HK-2 (cell line): ENCODE measurements at regions not wholly inside any gene's neighbourhood (a gene's known extent, or its start where the extent isn't known, plus 50 kb on each side); places are given as distances from the start of the nearest gene placed in this dataset.

Experiments
- DNase-seq: peaks from one replicate; pipeline ENCODE4 v3.0.0-alpha.2; 2018; ENCODE audit not compliant: unreplicated experiment

DNA sequence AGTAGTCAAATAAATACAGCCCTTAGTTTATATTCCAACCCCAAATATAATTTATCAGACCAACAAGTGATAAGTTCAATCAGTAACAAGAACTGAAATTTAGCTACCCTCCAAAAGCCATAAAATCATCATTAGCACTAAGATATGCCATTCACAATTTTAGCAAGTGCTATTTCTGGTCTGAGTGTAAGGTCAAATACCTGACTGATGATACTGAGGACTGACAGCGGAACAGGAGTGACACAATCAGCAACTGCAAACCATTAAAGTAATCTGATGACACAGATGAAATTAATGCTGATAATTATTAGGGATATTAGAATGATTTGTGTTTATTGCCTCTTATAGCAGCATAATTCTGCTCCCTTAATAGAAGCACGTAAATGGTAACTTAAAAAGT, 152.7 kb upstream of the SPHKAP start:
- DNase-seq: no peak

DNA sequence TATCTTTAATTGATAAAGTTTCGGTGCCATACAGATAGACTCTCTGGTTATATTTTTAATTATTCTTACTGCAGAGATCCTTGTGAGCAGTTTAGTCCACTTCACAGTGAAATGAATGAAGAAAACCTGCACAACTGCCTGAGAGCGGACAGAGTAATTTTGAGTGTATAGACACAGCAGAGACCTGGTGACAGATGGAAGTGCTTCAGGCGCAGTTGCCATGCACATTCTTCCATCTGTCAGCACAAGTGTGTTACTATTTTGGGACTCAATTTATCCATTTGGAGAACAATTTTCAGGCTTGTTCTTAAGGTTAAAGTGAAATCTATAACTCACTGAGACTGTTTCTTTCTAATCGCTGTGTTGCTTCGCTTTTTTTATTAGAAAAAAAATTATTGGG, 147.8 kb upstream of the SPHKAP start:
- no peak for DNase-seq

DNA sequence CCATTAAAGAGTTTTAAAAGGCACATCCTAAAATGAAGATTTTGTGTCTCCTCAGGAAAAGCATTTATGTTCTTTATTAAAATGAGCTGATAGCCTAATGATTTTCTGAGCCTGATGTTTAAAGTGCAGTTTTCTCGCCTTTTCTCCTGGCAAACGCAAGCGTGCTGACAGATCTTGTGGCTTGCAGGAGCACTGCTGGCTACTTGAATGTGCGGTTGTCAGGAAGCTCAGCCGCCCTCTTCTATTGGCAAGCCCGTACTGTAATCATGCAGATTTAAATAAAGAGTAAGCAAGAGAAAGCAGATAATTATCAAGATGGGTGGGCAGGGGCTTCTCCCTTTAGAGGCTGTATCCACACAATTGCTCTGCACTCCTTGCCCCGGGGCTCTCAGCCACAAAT, 139.5 kb upstream of the SPHKAP start:
- DNase-seq: no peak

DNA sequence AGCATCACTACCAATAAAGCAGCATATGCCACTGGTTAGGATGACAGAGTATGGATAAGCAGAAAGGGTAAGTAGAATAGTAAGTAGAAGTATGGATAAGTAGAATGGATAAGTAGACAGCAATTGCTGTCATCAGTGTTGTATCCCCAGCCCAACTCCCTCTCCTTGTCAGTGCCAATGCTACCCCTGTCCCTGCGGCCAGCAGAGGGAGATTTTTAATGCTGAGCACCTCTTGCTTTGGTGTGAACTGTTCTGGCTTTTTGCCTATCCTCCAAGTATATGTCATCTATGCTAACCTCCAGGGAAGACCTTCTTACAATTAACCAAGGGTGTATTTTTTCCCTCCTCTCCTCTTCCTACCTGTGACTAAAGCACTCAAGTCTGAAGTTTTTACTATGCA, 136.7 kb upstream of the SPHKAP start:
- DNase-seq: peak; percentile 13

DNA sequence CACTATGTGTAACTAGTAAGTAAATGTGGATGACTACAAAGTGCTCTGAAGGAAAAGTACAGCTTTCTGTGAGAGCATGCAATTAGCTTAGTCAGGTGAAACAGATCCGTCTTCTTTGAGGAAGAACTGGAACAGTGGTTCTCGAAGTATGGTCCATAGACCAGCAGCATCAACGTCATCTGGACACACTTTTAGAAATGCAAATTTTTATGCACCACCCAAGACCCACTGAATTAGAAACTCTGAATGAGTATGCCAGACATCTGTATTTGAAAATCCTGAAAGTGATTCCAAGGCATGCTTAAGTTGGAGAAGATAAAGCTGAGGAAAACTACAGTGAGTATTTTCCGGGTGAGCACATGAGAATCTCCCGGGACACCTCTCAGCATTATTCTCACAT, 130.7 kb upstream of the SPHKAP start:
- DNase-seq: no peak

DNA sequence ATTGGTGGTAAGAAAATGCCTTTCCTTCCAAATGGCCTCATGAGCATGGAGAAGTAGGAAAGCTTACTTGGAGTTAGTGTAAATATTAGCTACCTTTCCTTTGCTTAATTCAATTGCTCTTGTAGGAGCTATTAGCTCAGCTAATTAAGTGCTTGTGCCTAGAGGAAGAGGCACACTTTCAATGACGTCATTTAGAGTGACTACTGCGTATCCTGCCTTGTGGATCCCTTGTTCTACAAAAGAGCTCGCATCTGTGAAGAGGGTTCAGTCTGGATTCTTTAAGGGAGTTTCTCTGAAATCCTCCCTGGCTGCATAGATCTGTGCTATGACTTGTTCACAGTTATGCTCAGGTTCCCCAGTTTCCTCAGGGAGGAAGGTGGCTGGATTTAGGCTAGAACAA, 122.5 kb upstream of the SPHKAP start:
- no peak for DNase-seq

DNA sequence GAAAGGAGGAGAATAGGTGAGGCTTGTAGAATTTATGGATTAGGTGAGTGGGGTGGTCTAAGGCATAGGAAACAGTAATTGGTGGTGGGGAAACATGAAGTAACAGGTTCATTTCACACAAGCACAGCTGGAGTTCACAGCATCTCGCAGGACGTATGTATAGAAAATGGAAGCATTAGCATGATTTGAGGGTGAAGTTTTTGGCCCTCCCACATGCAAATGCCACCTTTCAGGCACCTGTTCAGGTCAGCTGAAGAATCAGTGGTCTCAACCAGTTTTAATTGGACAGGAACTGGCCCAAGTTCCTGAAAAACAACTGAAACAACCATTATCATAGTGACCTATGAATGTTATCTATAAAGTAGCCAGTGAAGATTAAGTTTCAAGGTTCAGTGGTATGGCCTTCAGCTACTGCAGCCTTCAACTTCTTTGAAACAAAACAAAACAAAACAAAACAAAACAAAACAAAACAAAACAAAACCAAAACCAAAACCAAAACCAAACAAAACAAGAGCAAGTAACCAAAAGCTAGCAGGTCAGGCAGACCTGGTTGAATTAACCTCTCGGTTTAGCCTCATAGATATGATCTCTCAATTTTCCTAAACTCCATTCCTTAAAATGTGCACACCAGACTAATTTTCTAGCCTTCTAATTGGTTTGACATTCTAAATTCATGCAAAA, 102.1 kb upstream of the SPHKAP start:
- DNase-seq: no peak

DNA sequence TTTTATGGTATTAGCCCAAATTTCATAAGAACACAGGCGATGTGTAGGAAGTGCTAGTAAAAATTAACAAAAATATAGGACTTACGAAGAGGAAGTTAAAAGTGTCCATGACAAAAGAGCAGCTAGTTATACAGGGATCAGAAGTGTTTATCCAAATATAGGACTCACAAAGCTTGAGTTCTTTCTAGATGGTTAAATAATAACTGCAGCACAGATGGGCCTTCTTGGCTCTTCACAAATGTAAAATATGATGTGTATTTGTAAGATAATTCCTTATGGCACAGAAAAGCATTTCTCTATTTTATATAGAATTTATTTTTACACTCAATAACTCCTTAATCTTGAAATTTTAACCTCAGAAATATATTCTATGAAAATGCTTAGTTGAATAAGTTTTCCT, 100.9 kb upstream of the SPHKAP start:
- no peak for DNase-seq

DNA sequence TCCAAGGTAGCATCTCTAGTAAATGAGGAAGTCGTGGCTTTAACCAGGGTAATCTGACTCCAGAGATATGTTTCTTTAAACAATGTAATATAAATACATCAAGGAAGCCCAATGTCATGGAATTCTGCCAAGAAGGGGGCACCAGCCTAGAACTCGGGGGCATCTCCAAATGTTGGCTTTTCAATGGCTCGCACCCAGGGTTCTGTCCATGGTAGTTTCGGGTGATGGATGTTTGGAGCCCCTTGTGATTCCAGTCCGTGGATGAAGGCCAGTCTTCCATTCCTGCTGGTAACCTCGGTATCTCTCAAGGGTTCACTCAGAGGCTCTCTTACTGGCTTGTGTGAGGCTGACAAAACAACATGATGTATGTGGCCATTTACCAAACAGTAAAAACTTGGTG, 91.7 kb upstream of the SPHKAP start:
- DNase-seq: no peak

DNA sequence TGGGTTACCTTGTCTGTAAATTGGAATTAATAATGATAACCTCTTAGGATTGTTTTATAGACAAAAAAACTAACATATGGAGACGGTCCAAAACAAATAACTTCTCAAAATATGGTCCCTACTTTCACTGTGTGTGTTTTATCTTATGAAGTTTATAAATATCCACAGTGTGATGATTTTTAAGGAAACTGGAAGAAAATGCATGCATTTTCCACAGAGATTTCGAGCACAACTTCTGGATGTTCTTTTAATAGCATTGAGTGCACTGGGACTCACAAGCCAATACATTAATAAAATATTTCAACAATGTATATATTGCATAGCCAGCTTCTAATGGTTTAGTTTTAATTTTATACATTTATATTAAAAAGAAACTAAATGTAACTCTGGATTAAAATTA, 87.9 kb upstream of the SPHKAP start:
- DNase-seq: no peak

DNA sequence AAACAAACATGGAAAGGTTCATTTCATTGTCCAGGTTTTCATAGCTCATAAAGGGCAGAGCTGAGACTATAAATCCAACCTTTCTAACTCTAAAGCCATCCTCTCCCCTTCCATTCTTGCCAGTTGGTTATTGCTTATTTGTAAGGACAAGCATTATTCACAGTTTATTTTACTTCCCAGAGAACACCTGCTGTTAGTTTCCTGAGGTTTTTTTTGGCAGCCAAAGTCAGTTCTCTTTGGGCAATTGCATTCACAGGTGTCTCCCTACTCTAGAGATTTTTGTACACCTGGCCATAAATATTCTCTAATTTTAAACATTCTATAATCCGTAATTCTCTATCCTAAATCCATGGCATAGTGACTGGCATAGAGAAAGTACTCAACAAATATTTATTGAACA, 87.3 kb upstream of the SPHKAP start:
- DNase-seq: no peak

DNA sequence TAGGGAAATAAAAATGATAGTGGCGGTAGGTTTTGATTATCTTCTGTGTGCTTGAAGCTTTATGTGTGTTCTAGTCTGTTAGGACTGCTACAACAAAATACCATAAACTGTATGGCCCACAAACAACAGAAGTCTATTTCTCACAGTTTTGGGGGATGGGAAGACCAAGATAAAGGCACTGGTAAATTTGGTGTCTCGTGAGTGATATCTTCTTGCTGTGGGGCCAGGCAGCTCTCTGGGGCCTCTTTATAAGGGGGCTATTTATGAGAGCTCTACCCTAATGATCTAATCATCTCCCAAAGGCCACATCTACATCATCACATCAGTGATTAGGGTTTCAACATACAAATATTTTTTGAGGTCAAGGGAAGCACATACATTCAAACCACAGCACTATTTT, 86.8 kb upstream of the SPHKAP start:
- no peak for DNase-seq

DNA sequence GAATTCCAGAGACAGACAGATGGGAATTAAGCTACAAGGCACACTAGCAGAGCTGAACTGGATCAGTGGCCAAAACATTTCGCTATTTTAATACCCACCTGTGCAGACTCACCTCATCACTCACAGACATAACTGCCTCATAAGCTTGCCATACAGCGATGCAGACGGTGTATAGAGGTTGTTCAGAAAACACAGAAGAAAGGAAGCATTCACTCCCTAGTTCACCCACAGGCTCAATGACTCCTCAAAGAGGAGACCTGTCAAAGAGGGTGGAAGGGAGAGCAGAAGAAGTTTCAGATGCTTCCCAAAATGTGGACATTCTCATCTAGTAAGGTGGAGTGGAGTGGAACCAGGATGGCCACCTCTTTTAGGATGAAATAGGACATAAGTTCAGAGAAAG, 81.7 kb upstream of the SPHKAP start:
- DNase-seq: no peak

DNA sequence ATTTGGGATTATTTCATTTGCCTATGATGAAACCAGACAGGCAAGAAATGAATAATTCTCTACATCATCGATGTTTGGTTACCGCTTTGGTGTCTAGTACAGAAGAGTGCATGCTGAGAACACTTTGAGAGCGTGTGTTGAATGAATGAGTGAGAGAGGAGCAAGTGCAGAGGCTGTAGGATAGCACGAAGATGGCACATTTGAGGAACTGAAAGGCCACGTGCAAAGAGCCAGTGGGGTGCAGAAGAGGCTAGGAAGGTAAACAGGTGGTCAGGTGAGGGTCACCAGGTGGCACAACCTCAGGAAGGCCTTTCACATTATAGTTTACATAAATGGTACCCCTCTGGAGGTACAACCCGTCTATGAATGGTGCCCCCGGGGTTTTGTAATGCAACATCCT, 80.1 kb upstream of the SPHKAP start:
- no peak for DNase-seq

DNA sequence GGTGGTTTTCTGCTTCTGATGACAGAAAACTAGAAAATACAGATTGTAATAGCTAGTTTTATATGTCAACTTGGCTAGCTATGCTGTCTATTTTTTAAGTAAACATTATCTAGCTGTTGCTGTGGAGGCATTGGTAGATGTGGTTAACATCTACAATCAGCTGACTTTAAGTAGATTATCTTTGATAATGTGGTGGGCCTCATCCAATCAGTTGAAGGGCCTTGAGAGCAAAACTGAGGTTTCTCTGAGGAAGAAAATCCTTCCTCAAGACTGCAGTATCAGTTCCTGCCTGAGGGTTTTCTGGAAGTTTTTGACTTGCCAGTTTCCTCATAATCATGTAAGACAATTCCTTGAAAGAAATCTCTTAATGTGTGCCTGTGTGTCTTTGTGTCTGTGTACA, 75.9 kb upstream of the SPHKAP start:
- DNase-seq: no peak

DNA sequence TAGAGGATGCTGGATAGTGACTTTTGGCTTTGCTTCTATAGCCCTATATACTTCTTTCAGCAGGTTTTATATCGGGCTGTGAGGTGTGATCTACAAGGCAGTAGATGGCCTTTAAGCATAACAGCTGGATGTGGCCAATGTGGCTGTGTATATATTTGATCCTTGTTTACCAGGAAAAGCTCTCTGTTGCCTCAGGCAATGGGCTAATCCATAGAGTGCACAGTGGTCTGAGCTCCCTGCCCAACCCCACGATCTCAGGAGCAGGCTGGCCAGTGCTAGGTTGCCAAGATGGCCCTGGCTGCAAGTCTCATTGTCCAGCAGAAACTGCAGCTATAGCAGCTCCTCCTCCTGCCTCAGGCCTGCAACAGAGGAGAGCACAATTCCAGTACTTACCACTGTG, 72.3 kb upstream of the SPHKAP start:
- no peak for DNase-seq

DNA sequence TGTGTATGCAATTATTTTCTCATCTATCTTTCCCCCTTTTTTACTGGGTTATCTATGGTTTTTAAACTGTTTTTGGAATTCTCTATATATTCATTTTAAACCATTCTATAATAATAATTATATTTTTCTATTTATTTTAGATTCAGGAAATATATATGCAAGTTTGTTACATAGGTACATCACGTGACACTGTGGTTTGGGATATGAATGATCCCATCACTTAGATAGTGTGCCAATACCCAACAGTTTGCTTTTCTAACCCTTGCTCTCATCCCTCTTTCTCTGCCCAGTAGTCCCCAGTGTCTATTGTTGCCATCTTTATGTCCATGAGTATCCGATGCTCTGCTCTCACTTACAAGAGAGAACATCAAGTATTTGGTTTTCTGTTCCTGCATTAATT, 65.8 kb upstream of the SPHKAP start:
- no peak for DNase-seq

DNA sequence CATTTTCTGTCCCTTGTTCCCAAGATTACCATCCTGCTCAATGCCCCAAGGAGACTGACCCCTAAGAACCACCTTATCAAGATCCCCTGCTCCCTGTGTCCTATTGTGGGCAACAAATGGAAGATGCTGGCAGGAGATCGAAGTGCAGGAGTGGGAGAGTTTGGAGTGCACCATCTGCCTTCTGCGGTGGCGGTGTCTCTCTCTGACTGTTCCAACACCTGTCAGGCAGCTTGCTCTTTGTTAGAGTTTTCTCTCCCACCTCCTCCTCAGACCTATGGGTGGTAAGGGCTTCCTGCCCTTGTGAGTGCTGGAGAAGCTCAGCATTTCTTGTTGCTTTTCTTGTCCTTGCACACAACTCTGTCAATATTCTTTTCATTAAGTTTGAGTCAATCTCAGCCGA, 64.1 kb upstream of the SPHKAP start:
- no peak for DNase-seq

DNA sequence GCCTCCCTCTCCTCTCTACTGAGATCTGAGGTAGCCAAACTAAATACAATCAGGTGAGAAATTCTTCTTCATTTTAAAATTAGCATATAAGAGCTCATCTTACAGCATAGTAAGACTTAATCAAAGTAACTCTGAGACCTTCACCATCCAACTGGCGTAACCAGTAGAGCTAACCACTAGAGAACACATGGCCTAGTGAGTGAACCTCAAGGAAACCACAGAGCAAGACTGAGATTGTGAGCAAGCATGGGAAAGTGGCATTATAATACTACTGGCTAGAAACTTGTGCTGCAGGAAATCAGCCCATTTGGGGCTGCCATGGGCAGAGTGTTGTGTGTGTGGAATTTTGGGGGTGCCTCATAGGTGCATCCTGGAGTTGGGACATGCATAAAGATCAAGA, 61.1 kb upstream of the SPHKAP start:
- DNase-seq: no peak

DNA sequence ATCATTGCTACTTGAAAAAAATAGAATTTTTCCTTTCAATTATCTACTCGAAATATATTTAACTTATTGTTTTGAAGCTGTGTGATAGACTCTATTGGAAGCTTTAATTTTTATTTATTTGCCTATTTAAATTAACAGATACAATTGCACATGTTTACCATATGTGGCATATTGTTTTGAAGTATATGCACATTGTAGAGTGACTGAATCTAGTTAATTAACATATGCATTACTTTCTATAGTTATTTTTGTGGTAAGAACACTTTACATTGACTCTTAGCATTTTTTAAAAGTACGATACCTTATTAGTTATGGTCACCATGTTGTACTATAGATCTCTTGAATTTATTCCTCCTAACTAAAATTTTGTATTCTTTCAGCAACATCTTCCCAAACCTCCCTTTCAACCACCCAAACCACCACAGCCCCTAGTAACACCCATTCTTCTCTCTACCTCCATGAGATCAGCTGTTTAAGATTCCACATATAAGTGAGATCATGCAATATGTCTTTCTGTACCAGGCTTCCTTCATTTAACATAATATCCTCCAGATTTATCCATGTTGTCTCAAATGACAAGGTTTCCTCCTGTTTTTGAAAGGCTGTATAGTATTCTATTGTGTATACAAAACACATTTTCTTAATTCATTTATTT, 58.5 kb upstream of the SPHKAP start:
- DNase-seq: no peak

DNA sequence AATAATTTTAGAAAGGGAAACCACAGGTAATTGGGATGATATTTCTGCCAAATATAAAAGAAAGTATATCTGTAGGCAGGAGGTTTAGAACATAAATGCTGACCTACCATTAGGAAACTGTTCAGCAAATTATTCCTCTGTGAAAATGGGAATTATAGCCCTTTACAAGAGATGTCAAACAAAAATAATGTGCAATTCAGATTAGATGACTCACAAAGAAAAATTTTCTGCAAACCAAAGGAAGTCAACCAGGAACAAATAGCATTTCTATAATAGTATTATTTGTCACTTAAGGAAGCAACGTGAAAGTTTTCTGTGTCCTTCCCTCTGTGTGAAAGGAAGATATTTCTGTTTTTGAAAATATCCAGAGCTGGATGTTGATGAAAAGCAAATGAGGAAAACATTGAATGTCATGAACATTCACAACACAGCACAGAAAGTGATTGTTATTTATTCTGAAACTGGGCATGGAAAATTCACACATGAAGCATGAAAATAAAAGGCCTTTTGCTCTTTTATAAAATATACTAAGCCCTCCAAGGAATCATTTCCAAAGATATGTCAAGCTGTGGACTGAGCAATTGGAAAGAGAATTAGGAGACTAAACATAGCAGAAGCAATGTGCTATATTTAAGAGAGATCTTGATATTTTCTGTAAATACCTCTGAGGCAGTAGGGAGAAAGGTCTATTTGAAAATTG, 57.9 kb upstream of the SPHKAP start:
- DNase-seq: no peak
